ENCODE measurements at regions not wholly inside any gene's neighbourhood (a gene's known extent, or its start where the extent isn't known, plus 50 kb on each side); places are given as distances from the start of the nearest gene placed in this dataset.
"Not testable (repeated sequence)": the region's sequence is repeated elsewhere in the genome, so short reads cannot be mapped to it uniquely, and the experiment has no call there.

DNA sequence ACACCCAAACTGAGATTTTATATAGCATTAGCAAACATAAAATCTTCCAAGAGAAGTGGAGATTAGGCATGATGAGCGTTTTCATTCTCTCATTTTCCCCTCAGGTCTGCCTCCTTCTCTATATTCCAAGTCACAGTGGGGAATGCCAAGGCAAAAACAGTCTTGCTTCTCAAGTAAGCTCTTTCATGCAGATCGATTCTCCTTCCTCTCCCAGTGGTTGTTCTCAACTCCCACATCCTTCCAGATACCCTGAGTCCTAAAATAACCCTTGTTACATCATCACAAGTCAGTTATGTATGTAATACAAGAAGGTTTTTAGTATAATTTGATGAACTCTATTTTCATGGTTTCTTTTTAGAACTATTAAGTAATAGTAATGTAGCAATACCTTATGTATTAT, 150.6 kb downstream of the TXNL1 start:
- no peak for DNase-seq

DNA sequence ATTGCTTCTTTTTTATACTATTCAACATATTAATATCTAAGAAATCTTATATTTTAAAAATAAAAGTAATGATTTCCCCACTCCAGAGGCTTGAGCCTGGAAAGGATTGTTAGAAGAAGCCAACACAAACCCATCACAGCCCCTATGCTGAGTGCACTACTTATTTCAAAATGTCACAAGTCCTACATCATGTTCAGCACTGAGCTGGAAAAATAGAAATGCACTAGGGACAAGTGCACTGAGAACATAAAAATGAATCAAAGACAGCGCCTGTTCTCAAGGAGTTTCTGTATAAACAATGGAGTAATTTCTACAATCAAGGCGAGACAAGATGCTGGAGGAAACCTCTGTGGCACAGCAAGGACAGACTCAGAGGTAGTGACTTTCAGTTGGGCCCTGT, 155.0 kb downstream of the TXNL1 start:
- DNase-seq, result no peak

GRCh38 chr18:56482813-56483212, 155.6 kb downstream of the TXNL1 start:
- not testable (repeated sequence) for DNase-seq

DNA sequence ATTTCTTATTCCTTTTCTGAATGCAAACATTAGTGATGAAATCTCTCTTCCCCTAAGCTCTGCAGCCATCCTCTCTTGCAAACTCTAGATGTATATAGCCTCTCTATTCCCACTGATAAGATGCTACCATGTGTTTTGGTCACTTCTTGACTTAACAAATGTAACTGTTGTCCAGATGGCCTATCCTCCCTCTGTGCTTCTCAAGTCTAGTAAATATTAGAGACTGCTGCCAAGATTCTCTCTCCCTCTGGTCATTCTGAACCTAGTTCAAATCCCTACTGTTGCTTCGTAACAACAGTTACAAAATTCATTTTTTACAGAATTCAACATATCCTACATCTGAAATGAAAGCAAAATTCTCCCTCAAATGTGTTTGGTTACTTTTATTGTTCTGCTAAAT, 156.6 kb downstream of the TXNL1 start:
- no peak for DNase-seq

DNA sequence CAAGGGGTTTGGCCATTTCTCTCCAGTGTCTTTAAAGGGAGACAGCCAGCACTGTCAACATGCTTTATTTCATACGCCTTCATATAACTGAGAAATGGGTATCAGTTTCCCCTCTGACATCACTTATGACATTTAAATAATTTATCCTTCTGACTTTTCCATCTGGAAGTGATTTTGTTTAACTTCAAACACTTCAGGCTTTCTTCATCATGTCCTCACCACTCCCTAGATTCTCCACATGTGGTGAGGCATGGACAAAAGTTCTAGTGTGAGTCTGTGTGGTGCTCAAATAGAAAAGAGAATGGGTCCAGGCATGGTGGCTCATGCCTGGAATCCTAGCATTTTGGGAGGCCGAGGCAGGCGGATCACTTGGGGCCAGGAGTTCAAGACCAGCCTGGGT, 158.6 kb downstream of the TXNL1 start:
- no peak for DNase-seq

GRCh38 chr18:56475250-56475649, 163.1 kb downstream of the TXNL1 start:
- peak; percentile 46 for DNase-seq

DNA sequence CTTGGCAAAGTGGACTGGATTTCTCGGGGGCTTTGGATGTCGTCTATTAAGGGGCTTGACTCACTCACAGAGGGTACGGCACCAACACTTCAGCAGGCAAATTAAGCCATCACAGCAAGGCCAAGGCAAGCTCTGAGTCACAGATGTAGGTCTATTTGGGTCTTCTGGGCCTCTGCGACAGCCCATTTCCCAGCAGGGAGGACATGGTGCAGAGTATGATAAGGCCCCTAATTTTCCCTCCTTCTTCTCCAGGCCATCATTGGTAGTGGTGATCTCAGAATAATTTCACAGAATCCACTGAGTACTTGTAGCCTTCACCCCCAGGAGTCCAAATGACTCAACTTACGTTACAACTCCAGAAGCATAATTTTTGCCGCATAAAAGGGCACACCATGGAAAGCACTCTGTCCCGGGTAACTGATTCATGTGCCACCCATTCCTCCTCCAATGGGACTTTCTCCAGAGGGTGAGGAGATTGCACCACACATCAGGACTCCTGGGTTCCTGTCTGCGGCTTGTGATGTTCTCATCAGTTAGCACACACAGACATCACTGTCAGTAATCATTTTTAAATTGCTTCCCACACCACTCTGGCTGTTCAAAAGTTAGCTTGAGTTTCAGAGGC, 164.9 kb downstream of the TXNL1 start:
- no peak for DNase-seq

DNA sequence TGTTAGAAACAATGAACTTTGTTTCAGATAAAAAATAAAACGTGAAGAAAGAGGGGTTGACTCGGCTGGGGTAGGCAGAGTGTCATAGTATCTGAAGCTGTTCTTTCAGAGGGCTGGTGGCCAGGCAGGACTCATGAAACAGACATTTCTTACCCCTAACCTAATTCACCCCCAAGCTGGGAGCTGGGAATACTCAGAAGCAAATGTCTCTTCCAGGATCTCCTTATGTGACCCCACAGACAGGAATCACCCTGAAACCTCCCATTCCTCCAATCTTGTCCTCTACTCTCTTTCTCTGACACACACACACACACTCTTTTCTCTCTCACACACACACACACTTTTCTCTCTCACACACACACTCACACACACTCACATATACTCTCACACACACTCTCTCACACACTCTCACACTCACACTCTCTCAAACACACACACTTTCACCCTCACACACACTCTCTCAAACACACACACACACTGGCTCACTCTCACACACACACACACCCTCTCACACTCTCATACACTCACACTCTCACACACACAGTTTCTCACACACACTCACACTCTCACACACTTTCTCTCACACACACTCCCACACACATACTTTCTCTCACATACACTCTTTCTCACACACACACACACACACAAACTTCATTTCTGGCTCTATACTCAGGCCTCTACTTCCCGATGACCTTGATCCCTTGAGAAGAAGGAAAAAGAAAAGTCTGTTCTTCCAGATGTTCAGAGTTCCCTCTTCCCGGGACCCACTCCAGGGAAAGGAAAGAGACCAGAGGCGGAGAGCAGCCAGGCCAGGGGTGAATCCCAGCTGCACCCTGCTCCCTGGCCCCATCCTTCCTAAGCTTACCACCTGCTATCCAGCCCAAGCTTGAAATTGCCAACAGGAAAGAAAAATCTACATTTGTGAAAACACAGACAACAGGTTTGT, 167.7 kb downstream of the TXNL1 start:
- DNase-seq, result no peak

DNA sequence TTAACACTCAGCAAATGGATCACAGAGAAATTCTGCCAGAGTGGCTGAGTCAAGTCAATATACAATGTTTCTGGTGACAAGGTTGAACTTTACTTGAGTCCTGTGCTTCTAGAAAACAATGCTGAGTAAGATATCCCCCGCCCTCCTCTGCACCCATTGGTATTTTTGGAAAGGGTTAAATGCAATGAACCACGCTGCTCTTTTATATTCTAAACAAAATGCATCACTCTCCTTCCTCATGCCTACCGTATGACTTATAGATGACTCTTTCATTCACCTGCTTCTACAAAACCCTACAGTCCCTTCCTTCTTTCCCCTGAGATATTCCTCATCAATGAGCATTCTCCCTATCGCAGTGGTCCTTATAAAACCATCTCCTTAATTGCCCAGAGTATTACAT, 168.8 kb downstream of the TXNL1 start:
- no peak for DNase-seq

GRCh38 chr18:56468396-56468795, 170.0 kb downstream of the TXNL1 start:
- DNase-seq, result no peak

DNA sequence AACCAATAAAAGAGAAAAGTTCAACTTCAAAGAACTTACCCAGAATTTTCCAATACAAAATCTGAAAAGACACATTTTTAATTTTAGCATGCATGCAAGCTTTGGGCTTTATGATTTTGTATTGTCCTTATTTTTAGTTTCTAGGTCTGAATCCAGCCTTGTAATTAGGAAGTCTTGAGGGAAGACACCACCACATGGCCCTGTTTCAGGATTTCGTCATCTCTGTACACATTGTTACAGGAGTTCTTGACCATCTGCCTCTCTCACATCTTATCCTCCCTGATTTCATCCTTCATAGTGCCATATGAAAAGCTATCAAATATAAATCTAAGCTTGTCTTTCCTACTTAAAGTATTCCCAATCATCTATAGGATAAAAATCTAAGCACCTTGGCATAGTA, 176.1 kb downstream of the TXNL1 start:
- no peak for DNase-seq

- no peak for DNase-seq
Measured at GRCh38 chr18:56461151-56461550, 177.2 kb downstream of the TXNL1 start.

GRCh38 chr18:56460581-56460980, 177.8 kb downstream of the TXNL1 start:
- DNase-seq, result no peak

DNA sequence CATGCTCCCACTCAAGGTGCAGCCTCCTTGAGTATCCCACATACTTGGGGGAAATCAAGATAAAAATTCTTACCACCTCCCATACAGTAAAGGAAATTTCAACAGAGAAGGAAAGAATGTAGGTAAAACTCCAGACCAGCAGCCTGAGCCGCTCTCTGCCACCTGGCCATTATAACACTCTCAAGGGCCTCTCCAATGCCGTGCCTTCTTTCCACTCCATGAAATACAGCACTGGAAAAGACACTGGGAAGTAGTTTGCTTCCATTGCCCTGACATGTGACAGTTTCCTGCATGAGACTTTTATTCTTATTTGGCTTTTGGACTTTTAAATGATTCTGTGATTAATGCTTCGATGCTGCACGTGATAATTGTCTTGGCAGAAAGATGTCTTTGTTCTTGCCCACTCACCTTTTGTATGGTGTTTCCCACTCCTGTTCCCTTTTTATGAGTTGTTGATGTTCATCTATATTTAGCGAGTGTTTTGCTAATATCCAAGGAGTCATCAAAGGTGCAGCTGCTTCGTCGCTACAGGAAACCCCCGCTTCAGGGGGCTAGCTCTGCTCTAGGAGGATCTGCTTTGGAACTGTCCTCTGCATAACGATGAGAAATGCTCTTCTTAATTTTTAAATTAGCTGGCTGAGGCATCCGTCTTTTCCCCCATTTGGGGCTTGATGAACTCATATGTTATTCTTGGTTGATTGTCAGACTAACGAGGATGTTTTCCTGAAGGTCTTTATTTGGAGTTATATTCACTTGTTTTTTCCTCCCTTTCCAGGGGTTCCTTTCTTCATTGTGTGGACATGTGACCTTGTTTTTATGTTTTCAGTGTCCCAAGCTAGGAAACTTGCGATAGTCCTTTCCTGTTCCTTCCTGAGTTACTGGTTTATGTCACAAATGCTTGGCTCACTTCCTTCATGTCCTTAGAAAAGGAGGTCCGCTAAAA, 179.4 kb downstream of the TXNL1 start:
- no peak for DNase-seq

DNA sequence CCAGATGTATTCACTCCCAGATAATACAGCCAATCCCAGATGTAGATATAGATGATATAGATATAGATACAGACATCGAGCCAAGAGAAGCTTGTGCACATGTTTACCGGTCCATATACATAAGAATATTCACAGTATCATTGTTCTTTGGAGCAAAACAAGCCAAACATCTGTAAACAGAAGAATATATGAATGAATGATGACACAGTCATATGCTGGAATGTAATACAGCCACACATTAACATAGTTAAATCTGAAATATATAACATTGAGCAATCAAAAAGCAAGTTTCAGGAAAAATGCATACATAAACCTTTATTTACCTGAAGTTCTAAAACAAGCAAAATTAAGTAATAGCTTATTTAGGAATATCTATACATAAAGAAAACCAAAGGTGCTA, 182.5 kb downstream of the TXNL1 start:
- DNase-seq, result no peak

- DNase-seq, result no peak
Measured at GRCh38 chr18:56455141-56455540, 183.3 kb downstream of the TXNL1 start.

DNA sequence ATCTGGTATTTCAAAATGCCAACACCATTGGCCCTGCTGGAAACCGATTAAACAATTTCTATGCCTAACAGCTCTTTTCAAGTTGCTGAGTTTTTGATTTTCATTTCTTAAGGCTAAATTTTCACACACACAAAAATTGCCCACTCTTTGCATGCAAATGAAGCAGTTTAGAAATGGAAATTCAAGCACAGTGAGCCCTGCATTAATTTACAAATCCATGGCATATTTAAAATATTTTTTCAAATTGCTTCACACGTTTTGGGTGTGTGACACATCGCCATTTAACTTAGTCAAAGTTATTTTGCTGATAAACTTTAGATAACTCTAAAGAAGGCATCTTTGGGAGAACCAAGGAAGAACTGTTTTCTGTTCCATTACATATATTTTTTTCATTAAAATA, 184.8 kb downstream of the TXNL1 start:
- DNase-seq, result no peak

GRCh38 chr18:56451188-56451587, 187.2 kb downstream of the TXNL1 start:
- DNase-seq, result no peak

DNA sequence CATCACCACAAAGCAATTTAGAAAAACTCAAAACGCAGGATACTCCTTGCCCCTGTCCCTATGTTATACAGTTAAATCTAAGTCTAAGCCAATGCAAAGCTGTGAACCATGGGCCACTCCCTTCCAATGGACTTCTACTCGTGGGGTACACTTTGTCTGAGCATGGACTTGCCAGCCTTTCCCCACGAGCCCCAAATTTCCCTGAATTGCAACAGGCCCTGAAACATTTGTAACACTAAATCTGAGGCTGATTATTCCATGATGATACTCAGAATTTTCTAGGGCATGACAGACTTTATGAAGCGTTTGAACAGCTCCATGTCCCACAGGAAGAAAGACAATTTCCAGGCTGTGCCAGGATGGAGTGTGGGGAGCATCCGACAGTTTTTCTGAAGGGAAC, 189.6 kb downstream of the TXNL1 start:
- no peak for DNase-seq

GRCh38 chr18:56445422-56445821, 193.0 kb downstream of the TXNL1 start:
- DNase-seq, result no peak

DNA sequence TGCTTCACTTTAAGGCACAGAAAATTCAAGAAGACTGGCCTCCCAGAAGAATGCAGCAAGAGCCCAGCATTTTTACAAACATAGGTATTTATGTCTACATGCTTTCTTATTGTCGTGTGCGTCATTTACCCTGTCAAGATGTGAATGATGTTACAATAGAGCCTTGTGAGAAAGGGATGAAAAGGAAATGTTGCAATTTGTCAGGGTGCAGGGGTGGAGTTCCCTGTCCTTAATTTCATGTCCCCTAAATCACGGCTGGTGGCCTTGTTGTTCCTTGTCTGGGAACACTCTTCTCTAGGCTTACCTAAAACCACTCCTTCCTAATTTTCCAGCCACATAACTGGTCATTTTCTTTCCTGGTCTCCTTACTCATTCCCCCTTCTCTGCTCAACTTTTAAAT, 194.2 kb downstream of the TXNL1 start:
- no peak for DNase-seq

GRCh38 chr18:56443166-56443907, 195.1 kb downstream of the TXNL1 start:
- DNase-seq, result no peak
